ENCODE measurements at regions not wholly inside any gene's neighbourhood (a gene's known extent, or its start where the extent isn't known, plus 50 kb on each side); places are given as distances from the start of the nearest gene placed in this dataset.

GRCh38 chr15:95368755-95369601 is 961.5 kb upstream of the NR2F2 start:
- Histone ChIP-seq H3K4me3 (no peak overlapping the region), H3K27ac (no peak overlapping the region), H3K4me1 (no peaks in the 10 kb centered on the region), H3K27me3 (no peaks in the 10 kb centered on the region), H3K36me3 (replicated peaks in 1 of 2; ENCODE audit: insufficient read depth in 1 of 2, low read depth in 2 of 2) (no peaks in the 10 kb centered on the region), H3K9me3 (no peaks in the 10 kb centered on the region)
- DNase-seq (no peak), ATAC-seq (no peak)
- WGBS, 2 donors = 66 to 73% methylated on average over 7 of the region's 7 CpGs
- intact Hi-C loops (cut with DNase I) = no loop called here
- no peak for TF ChIP-seq POLR2A (IDR thresholded peaks at IDR 0.05)
- no peak for TF ChIP-seq CTCF (IDR thresholded peaks at IDR 0.05)

GRCh38 chr15:95370291-95370690 is 960.2 kb upstream of the NR2F2 start:
- H3K27ac ChIP-seq = no peak overlapping the region
- H3K4me1 ChIP-seq = no peaks in the 10 kb centered on the region
- TF ChIP-seq POLR2A (IDR thresholded peaks at IDR 0.05) (no peak), CTCF (IDR thresholded peaks at IDR 0.05) (no peak)
- no peak for DNase-seq
- no peaks in the 10 kb centered on the region for H3K27me3 ChIP-seq
- 57 to 71% methylated on average over 2 of the region's 2 CpGs for WGBS, 2 donors
- H3K36me3 ChIP-seq (replicated peaks in 1 of 2; ENCODE audit: insufficient read depth in 1 of 2, low read depth in 2 of 2) = no peaks in the 10 kb centered on the region
- ATAC-seq = no peak
- H3K4me3 ChIP-seq = no peak overlapping the region
- intact Hi-C loops (cut with DNase I) = no loop called here
- H3K9me3 ChIP-seq = no peaks in the 10 kb centered on the region

GRCh38 chr15:95371664-95372063 is 958.8 kb upstream of the NR2F2 start:
- H3K4me3 ChIP-seq = no peak overlapping the region
- intact Hi-C loops (cut with DNase I) = no loop called here
- 56 to 74% methylated on average over 2 of the region's 2 CpGs for WGBS, 2 donors
- no peak for DNase-seq
- TF ChIP-seq POLR2A (IDR thresholded peaks at IDR 0.05) (no peak), CTCF (IDR thresholded peaks at IDR 0.05) (no peak)
- H3K36me3 ChIP-seq (replicated peaks in 1 of 2; ENCODE audit: insufficient read depth in 1 of 2, low read depth in 2 of 2) = no peaks in the 10 kb centered on the region
- ATAC-seq = no peak
- H3K27me3 ChIP-seq = no peaks in the 10 kb centered on the region
- H3K27ac ChIP-seq = no peak overlapping the region
- H3K9me3 ChIP-seq = no peaks in the 10 kb centered on the region
- H3K4me1 ChIP-seq = no peaks in the 10 kb centered on the region

- TF ChIP-seq POLR2A (IDR thresholded peaks at IDR 0.05) = no peak
- TF ChIP-seq CTCF (IDR thresholded peaks at IDR 0.05) = no peak
- no peak for ATAC-seq
- no peaks in the 10 kb centered on the region for H3K4me1 ChIP-seq
- H3K27me3 ChIP-seq = no peaks in the 10 kb centered on the region
- H3K9me3 ChIP-seq = no peaks in the 10 kb centered on the region
- H3K4me3 ChIP-seq = no peak overlapping the region
- 65 to 80% methylated on average over 3 of the region's 3 CpGs for WGBS, 2 donors
- DNase-seq = no peak
- intact Hi-C loops (cut with DNase I) = no loop called here
- no peak overlapping the region for H3K27ac ChIP-seq
- H3K36me3 ChIP-seq (replicated peaks in 1 of 2; ENCODE audit: insufficient read depth in 1 of 2, low read depth in 2 of 2) = no peaks in the 10 kb centered on the region
Measured at GRCh38 chr15:95375281-95375680, 955.2 kb upstream of the NR2F2 start.

All from body of pancreas (tissue), 4 donors.